NCI-H1105 (cell line): ENCODE measurements at regions not wholly inside any gene's neighbourhood (a gene's known extent, or its start where the extent isn't known, plus 50 kb on each side); places are given as distances from the start of the nearest gene placed in this dataset.

Source experiments
- DNase-seq: peaks from one replicate; lab custom pipeline; 2025; lab: John Stamatoyannopoulos, UW

DNA sequence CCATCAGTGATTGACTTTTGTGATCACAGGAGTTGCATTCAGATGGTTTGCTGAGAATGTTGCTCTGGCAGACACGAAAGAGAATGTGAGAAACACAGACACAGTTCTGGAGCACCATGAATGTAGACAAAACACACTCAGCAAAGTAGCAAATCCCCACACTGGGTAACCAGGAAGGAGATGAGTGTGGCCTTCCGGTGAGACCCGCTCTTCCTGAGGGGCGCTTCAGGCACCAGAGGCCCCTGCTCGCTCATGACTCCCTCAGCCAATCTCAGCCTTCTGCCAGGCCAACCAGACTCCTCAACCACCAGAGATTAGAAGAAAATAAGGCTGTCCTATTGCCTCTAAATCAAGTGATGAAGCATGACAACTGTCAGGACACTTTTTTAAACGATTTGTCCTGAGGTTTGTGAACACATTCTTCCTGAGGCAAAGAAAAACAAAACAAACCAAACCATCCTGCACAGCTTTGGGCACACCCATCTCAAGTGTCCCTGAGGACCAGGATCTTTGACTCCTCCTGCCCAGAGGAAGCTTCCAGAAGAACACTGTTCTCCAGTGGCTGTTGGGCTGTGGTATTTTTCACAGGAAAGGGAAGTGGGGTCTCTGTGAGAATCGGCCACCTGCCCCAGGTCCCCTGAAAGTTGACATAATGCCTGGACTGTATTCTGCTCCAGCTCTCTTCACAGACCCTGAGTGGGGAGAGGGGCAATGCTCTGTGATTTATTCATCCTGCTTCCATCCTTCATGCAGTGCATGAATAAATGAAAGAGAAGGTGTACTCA lies 152.8 kb downstream of the BCL11A start:
- DNase-seq = no peak

DNA sequence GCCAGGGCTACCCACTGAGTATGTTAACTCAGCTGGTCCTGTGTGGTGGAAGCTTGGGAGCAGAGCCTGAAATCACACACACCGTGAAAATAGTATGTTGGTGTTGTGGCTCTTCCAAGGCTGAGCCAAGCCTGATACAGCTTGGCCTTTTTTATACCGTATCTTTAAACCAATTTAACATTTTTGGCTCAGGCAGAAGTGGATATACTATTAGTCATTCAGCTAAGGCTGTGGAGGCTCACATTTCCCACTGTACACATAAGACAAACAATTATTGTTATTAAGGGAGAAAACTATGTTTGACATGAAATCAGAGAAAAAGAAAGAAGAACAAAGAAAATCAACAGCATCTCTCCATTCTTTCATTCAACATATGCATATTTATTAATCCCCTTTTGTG lies 159.0 kb downstream of the BCL11A start:
- no peak for DNase-seq

DNA sequence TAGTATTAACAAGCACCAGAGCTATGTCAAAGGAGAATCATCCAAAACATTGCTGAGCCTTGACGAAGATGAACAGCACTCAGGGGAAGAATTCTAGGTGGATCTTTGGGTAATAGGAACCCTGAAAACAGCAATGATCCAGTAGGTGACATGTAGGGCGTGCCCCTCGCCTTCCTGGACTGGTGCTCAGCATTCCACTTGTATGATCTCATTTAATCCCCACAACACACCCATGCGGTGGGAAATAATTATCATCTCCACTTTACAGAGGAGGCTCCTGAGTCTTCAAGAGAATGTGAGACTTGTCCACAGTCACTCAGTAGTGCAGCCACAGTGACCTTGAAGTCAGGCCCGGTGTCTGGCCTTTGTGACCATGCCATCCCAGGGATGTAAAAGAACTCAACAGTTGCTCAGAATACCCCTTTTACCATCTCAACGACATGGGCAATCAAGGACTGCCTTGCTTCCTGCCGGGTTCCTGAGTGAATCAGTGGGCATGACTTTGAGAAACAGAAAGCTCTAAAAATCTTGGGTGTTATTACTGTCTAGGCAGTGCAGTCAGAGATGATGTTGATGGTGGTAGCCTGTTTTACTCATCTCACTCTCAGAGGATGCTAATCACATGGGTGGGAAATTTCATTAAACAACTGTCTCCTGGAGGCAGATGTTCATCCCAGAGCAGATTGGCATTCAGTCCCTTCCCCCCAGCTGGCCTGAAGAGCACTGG lies 161.6 kb downstream of the BCL11A start:
- no peak for DNase-seq

DNA sequence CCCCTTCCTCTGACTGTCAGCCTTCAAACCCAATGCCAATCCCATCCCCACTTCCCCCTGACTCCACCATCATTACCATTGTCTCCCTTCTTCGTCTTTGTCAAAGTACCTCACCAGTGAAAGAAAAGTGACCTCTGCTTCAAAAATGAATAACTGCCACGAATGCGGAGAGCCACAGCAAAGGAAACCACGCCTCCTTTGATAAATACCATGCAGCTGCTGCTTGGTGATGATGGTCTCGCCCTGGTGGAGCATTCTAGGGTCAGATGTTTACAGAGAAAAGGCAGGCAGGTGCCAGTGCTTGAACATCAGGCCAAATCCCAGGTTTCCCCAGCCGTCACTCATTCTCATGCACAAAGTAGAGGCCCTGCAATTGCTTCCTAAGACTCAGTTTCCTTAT lies 162.2 kb downstream of the BCL11A start:
- DNase-seq = no peak

DNA sequence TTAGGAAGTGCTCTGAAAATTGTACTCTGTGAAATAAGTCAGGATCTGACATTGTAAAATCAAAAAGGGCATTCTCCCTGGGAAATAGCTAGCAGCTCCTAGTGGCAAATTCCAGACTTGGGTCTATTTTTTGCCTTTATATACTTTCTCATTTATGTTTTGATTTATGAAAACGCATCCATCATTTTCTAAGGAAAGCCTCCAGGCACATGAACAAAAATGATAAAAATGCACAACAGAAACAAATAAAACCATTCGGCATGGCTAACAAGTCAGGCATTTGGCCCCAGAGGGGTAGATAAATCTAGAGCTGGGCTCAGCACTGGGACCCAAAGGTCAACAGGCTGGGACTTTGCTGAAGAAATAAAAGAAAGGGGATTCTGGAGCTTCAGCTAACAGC lies 167.0 kb downstream of the BCL11A start:
- DNase-seq = no peak

DNA sequence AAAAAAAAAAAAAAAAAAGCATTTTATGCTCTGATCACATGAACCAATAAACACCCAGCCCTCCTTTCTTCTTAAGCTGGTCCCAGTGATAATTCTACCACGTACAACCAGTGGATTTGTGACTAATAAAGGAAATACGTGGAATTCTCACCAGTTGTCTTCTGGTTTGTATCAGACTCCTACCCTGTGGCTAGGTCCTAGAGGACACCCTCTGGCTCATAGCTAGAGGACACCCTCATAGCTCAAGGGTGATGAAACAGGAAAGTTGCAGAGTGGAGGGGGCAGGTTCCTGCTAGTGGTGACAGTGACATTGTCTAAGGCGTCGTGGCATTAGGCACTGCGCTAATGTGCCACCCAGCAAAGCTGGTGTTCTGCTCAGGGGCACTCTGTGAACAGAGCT lies 167.8 kb downstream of the BCL11A start:
- no peak for DNase-seq

DNA sequence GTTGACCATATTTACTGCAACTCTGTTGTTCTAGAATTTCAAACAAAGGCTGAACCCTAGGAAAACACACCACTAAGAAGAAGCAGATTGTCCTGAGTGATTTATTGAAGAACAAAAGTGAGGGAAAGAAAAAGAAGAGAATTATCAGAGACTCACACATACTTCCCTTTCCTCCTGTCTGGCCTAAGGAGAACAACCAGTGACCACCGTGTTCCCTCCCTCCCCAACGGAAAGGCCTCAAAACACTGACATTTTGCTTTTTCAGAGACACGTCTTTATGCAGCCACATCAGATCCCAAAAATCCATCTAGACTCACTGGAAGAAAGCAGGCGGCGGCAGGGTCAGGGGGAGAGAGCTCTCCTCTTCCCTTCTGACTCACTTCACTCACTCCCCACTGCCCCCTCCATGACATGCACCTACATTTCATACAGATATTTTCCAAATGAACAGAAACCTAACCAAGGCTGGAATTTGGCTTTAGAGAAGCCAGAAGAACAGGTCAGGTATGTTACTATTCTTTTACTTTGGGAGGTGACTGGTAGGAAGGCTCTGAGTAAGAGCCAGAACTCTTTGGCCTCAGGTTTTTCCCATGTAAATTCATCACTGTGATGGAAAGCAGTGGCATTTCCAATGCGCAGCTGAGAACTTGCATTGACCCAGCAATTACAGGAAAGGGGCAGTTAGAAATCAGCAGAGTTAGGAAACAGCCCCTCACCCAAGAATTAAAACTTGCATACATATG lies 169.9 kb downstream of the BCL11A start:
- no peak for DNase-seq

DNA sequence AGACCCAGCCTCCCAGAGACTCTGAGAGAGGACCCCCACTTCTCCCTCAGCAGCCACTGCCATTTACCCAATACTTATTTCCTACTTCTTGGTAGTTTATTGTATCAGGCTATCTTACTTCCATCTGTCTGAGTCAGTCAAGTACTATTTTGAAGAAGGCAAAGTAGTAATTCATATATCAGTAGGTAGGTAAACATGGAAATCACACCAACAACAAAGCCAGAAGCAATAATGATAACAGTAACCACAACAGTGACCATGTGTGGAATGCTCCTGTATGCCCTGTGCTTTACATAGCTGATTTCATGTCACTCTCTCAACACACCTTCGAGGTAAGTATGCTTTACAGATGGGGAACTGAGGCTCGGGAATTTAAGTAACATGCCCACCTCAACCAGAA lies 173.0 kb downstream of the BCL11A start:
- no peak for DNase-seq

DNA sequence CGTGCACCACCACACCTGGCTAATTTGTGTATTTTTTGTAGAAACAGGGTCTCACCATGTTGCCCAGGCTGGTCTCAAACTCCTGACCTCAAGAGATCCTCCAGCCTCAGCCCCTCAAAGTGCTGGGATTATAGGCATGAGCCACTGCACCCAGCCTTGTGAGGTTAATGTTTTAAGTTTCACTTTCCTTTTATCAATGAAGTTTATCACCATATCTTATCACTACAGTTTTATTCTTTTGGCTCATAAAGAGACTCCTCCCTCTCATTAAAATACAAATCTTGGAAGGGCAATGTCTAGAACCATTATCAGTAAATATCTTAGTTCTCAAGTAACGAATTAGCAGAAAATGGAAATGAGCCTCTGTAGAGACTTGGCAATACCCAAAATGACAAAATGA lies 173.8 kb downstream of the BCL11A start:
- no peak for DNase-seq

DNA sequence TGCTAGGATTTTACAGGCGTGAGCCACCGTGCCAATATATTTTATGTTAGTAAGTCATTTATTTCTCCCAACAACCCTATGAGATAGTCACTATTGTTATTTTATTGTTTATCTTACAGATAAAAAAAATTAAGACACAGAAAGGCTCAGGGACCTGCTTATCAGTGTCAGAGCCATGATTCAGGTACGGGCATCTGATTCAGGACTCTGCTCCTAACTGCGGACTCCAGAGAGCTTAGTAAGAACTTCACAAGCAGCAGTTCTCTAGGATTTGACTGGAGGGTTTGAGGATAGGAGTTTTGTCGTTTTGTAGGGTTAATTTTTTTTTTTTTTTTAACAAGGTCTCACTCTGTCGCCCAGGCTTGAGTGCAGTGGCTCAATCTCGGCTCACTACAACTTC lies 174.2 kb downstream of the BCL11A start:
- DNase-seq = no peak

DNA sequence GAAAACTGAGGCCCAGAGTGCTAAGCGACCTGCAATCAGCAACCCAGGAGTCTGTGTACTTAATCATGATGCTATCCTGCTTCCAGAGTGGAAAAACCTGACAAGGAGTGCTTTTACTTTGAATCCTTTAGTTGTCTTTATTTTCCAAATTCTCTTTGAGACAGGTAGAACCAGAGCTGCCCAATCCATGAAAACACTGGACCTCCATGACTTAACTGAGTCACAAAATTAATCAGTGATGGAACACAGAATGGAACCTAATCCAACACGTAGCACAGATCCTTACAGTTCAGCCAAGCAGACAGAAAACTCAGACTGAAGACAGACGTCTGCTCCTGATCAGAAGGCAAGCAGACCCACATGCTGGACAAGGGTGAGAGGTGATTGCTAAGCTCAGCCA lies 175.6 kb downstream of the BCL11A start:
- no peak for DNase-seq

DNA sequence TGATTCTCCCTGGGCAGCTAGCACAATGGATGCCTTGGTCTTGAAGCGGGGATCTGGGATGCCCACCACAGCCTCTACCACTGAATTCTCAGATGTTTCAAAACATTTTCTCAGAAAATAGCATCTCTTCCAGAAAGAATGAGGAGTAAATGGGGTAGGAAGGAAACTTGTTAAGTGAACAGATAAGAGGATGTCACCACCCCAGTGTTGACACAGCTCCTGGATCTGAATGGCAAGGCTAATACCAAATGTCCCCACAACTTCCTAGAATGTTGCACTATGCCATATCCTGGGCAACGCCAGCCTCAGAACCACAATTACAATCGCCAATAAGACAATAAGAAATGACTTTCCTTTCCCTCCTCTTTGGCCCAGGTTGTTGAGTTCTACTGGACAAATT lies 177.2 kb downstream of the BCL11A start:
- DNase-seq = no peak

DNA sequence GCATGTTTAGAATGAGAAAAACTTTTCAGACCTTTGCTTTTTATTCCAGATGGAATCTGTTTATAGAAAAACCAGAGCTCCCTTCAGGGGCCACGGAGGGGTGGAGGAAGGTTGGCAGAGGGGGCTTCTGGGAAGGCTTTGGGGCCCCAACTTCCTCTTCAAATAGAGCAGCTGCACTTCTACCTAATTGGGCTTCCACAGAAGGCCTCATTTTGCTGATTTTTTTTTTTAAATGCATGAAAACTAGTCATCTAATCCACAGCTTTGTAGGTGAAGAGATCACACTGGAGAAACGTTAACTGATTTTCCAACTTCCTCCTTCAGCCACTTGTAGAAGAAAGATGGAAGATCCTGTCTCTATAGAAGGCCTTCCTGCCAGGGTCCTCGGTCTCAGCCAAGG lies 181.8 kb downstream of the BCL11A start:
- DNase-seq = no peak

DNA sequence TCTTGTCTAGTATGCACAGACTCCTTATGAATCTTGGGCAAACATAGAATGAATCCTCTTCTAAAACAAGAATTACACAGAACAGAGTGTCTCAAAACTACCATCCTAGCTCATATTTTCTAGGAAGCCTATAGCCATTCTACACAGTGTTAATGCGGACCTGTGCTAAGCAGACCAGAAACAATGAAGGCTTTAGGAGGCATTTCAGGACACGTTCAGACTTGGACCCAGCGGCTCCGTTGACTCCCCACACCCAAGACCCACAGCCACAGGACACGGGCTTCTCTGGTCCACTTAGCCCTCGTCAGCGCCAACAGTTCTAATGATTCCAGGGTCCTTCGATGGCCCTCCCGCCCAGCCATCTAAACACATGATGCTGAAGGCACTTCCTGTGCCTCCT lies 182.2 kb downstream of the BCL11A start:
- no peak for DNase-seq

DNA sequence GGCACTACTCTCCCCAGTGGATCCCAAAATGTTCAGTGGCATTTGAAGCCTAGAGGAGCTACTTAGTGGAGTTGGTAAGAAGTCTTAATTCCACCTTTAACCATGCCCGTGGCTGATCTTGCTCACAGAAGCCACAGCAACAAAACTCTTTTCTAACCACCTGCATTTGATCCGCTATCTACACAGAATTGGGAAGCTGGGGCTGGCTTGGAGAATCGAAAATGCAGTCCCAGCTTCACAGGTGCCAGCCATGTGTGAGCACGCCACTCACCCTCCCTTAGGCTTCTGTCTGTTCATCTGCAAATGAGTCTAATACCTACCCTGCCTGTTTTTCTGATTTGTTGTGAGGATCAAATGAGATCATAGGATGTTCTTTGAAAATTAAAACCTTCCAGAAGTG lies 182.6 kb downstream of the BCL11A start:
- no peak for DNase-seq

DNA sequence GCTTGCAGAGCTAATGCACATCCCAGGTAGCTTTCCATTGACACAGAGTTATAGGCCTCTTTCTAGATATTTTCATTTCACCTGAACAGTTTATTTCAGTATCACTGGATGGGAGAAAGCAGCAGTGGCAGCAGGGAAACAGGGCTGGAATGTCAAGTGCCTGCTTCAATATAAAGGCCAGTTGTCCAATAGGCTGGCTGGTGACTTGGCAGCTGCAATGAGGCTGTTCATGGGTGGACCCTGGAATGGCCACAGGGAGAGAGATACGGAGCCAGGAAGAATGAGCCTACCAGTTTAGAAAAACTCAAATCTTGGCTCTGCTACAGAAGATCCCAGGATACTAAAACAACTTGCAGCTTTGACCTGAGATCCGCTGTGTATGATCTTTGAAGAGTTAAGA lies 185.0 kb downstream of the BCL11A start:
- no peak for DNase-seq

DNA sequence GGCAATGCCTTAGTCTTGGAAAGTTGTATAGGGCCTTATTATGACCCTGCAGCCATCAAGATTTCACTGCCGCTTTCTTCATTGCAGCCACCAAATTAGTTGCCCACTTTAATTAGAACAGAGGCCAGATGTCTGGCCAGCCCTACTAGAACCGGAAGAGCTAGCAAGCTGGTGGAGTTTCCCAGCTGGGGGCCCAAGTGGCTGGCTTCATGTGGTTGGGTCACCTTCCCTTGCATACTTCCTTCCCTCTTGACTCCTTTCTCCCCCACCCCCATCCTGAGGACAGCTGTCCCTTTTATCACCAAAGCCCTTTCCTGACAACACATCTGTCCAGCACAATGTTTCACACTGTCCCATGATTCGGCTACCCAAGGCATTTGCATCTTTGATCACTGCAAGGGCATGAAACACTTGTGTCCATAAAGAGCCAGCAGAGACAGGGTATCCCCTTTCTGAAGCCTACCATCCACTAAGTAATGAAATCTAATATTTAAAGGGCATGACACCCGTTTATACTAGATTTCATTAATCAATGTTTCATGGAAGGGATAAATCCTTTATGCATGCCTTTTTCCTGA lies 187.2 kb downstream of the BCL11A start:
- no peak for DNase-seq

DNA sequence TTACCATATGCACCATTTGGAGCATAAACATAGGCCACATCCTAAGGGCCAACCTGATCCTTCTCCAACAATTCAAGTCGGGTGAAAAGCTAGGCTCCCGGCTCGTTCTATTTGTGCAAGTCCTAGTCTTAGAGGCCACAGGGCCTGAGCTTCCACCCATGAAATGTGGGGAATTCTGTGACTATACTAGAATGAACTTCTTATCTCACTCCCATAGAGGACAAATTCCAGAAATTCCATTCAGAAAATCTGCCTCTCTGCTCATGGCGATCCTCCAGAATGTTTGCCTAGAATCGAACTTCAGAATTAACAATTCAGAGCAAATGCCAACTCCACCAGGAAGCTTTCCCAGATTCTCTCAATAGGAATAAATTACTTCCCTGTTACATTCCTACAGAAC lies 187.9 kb downstream of the BCL11A start:
- no peak for DNase-seq

DNA sequence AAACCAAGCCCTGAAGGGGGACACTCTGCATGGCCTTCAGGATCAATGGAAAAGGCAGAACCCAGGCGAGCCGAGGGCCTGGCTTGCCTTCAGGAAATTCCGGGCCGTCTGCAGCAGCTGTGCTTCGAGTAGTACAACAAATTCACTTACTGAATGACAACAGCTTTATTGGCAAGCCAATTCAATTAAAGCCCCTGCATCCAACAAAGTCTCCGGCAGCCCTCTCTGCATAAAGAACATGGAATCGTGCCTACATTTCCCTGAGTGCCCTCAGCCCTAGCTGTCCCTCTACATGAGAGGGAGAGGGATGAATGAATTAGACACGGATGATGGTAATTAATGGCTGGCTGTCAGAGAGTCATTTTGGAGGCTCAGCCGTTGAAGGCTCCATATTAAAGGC lies 189.0 kb downstream of the BCL11A start:
- peak; percentile 65 for DNase-seq

DNA sequence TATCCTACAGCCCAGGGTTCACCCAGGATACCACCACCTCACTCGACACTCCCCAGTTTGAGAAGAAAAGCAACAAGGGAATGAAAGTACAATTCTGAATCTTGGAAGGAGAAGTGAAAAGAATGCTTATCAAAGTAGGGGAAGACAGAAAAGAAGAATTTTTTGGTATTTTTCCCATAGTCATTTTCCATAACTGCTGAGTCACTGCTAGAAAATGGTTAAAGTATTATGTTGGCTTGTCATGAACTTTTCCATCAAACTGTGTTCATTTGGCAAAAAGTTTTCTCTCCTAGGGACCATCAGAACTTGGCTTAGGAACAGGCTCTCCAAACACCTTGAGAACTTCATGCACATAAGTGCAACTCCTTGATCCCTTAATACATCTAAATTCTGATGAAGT lies 192.0 kb downstream of the BCL11A start:
- no peak for DNase-seq

DNA sequence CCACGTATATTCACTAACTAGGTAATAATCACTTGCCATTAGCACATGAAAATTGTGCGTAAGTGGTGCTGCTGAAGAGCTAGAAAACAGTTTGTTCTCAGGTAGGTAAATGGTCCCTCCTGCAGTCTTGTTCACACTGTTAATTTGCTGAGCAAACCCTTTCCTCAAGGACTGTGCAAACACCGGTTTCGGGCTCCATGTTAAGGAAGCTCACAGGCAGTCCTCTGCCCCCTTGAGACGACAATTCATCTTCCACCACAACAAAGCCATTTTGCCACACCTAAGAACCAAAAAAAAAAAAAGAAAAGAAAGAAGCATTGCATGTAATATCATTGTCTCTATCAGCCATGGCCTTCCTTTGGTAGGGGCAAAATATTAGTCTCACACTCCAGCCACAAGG lies 193.9 kb downstream of the BCL11A start:
- DNase-seq = no peak

DNA sequence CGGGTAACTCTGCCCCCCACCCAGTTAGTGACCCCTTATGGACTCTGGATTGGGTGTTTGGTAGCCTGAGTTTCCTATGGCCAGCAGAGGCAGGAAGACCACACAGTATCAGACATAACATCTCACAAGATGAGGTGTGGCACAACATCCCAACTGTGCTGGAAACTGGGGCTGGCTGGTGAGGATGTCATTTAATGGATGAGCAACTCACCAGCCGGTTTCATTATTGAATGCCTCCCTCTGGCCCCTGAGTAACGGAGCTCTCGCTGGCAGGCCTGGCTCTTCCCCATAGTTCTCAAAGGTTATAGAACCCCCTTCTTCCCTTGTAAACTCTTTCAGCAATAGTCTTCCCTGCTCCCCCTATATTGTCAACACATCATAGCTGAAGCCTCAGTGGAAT lies 195.0 kb downstream of the BCL11A start:
- no peak for DNase-seq

DNA sequence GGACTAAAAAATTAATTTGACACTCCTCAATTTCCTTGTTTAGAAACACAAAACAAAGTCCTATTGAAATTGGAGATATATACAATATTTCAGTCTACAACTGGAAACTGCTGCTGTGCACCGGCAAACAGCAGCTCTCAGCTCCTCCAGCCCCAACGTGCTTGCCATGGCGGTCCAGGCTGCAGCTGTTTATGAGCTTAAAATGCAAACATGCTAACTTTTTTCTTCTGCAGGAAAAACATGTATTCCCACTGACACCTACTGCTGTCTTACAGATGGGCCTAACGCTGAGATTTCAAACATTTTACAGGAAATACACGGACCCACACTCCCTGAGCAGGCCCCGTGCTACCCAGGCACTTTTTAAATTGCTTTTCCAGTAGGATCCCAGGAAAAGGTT lies 195.5 kb downstream of the BCL11A start:
- DNase-seq = no peak
